DOHH2 (cell line): ENCODE measurements at regions not wholly inside any gene's neighbourhood (a gene's known extent, or its start where the extent isn't known, plus 50 kb on each side); places are given as distances from the start of the nearest gene placed in this dataset.

ENCODE experiments used
- H3F3A ChIP-seq: fragments of 200-600 bp; sonication (generic), shearing (Covaris generic); 2 replicates; pipeline ENCODE4 v1.6.0; 2016; ENCODE audit warnings: antibody characterized with exemption, mild to moderate bottlenecking; ENCODE audit not compliant: control insufficient read depth, insufficient read depth
- H3K27ac ChIP-seq: fragments of 200-600 bp; sonication (generic); 2 replicates; pipeline ENCODE4 v1.5.1; 2014; ENCODE audit warnings: low read depth, mild to moderate bottlenecking, low read length, moderate library complexity
- H3K27me3 ChIP-seq: fragments of 200-600 bp; sonication (generic); 2 replicates; pipeline ENCODE4 v1.6.1; 2014; ENCODE audit warnings: mild to moderate bottlenecking, low read length, mixed read lengths; ENCODE audit not compliant: control insufficient read depth
- H3K36me3 ChIP-seq: fragments of 200-600 bp; sonication (generic); 2 replicates; pipeline ENCODE4 v1.6.1; 2014; ENCODE audit warnings: mild to moderate bottlenecking, low read length, moderate library complexity, mixed read lengths; ENCODE audit not compliant: control insufficient read depth
- H3K4me1 ChIP-seq: fragments of 200-600 bp; sonication (generic); 2 replicates; pipeline ENCODE4 v1.6.1; 2014; ENCODE audit warnings: mild to moderate bottlenecking, low read length, mixed read lengths; ENCODE audit not compliant: control insufficient read depth
- H3K4me2 ChIP-seq: fragments of 200-600 bp; sonication (generic); 2 replicates; pipeline ENCODE4 v1.6.0; 2014; ENCODE audit warnings: mild to moderate bottlenecking, low read length, moderate library complexity
- H3K4me3 ChIP-seq: fragments of 200-600 bp; sonication (generic); 2 replicates; pipeline ENCODE4 v1.5.1; 2014; ENCODE audit warnings: mild to moderate bottlenecking, low read length, mixed read lengths
- H3K79me2 ChIP-seq: fragments of 200-600 bp; sonication (generic); 2 replicates; pipeline ENCODE4 v1.6.1; 2014; ENCODE audit warnings: mild to moderate bottlenecking, low read length, mixed read lengths; ENCODE audit not compliant: control insufficient read depth
- H3K9me2 ChIP-seq: fragments of 200-600 bp; sonication (generic); replicated peaks from 2 replicates; pipeline ENCODE4 v1.6.1; 2014; ENCODE audit warnings: mild to moderate bottlenecking, low read length, mixed read lengths; ENCODE audit not compliant: control insufficient read depth
- H3K9me3 ChIP-seq: fragments of 200-600 bp; sonication (generic); 2 replicates; pipeline ENCODE4 v1.6.1; 2014; ENCODE audit warnings: antibody characterized with exemption, low read length, mixed read lengths; ENCODE audit not compliant: control insufficient read depth, insufficient read depth
- H4K20me1 ChIP-seq: fragments of 200-600 bp; sonication (generic); 2 replicates; pipeline ENCODE4 v1.6.0; 2014; ENCODE audit warnings: low read depth, mild to moderate bottlenecking, antibody characterized with exemption, low read length, moderate library complexity; ENCODE audit not compliant: control insufficient read depth, insufficient read depth
- EZH2phosphoT487 ChIP-seq: fragments of 200-600 bp; sonication (generic); IDR thresholded peaks from 2 replicates; pipeline ENCODE4 v1.6.1; 2017; ENCODE audit warnings: borderline replicate concordance, mild to moderate bottlenecking, antibody characterized with exemption, low read length, moderate library complexity, mixed read lengths
- TF ChIP-seq, protein P1 (sequence below): fragments of 200-600 bp; sonication (generic); IDR thresholded peaks from one replicate; pipeline ENCODE4 v1.5.1; 2014; ENCODE audit warnings: antibody characterized with exemption, mild to moderate bottlenecking, low read depth, low read length; ENCODE audit not compliant: poor library complexity, severe bottlenecking

DNA sequence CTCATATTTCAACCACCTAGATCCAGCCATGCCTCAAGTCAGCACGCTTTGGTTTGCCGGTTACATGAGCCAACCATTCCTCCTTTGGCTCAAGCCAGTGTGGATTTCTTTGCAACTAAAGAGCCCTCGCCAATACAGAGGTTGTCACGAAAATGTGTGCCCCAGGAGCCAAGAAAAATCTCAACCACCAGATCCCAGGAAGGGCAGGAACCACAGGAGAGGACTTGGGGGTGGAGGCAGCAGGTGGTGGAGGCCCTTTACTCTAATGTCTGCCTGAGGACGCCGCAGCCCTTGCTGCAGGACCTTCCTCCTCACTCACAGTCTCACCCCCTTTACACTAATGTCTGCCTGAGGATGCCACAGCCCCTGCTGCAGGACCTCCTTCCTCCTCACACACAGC, 144.8 kb upstream of the PHACTR3 start:
- Histone ChIP-seq H3K9me3 (no peaks in the 10 kb centered on the region), H3K79me2 (no peaks in the 10 kb centered on the region), H3K27me3 (peaks cover 20% of the 10 kb centered on the region), H3F3A (no peaks in the 10 kb centered on the region), H3K4me1 (no peaks in the 10 kb centered on the region), H3K36me3 (no peaks in the 10 kb centered on the region), H3K27ac (no peak overlapping the region), H3K9me2 (no peaks in the 10 kb centered on the region), H3K4me3 (no peak overlapping the region), H3K4me2 (no peak overlapping the region), H4K20me1 (no peaks in the 10 kb centered on the region)
- TF ChIP-seq EZH2phosphoT487 = no peak
- TF ChIP-seq, protein P1, sequence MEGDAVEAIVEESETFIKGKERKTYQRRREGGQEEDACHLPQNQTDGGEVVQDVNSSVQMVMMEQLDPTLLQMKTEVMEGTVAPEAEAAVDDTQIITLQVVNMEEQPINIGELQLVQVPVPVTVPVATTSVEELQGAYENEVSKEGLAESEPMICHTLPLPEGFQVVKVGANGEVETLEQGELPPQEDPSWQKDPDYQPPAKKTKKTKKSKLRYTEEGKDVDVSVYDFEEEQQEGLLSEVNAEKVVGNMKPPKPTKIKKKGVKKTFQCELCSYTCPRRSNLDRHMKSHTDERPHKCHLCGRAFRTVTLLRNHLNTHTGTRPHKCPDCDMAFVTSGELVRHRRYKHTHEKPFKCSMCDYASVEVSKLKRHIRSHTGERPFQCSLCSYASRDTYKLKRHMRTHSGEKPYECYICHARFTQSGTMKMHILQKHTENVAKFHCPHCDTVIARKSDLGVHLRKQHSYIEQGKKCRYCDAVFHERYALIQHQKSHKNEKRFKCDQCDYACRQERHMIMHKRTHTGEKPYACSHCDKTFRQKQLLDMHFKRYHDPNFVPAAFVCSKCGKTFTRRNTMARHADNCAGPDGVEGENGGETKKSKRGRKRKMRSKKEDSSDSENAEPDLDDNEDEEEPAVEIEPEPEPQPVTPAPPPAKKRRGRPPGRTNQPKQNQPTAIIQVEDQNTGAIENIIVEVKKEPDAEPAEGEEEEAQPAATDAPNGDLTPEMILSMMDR = no peak

DNA sequence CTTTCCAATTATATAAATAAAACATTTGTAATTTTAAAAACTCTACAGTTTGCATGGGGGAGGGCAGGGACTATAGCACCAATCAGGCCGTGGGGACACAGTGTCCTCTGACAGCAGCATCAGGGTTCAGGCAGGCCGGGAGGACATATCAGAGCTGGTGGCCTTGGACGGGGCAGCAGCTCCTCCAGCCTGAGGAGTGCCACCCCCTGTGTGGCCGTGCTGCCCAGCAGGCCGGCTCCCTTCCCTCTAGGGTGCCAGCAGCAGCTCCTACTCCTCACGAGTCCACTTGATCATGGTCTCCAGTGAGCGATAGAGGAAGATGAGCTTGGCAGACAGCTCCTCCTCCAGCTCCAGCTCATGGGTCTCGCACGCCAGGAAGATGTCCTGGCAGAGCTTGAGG, 144.0 kb upstream of the PHACTR3 start:
- H3K9me2 ChIP-seq = no peaks in the 10 kb centered on the region
- no peak overlapping the region for H3K4me2 ChIP-seq
- H3K27ac ChIP-seq = no peak overlapping the region
- H3F3A ChIP-seq = no peaks in the 10 kb centered on the region
- peaks cover 18% of the 10 kb centered on the region for H3K27me3 ChIP-seq
- H3K4me1 ChIP-seq = no peaks in the 10 kb centered on the region
- no peaks in the 10 kb centered on the region for H3K36me3 ChIP-seq
- H4K20me1 ChIP-seq = no peaks in the 10 kb centered on the region
- no peaks in the 10 kb centered on the region for H3K79me2 ChIP-seq
- H3K4me3 ChIP-seq = no peak overlapping the region
- H3K9me3 ChIP-seq = no peaks in the 10 kb centered on the region
- no peak for TF ChIP-seq EZH2phosphoT487
- TF ChIP-seq, protein P1 = no peak

DNA sequence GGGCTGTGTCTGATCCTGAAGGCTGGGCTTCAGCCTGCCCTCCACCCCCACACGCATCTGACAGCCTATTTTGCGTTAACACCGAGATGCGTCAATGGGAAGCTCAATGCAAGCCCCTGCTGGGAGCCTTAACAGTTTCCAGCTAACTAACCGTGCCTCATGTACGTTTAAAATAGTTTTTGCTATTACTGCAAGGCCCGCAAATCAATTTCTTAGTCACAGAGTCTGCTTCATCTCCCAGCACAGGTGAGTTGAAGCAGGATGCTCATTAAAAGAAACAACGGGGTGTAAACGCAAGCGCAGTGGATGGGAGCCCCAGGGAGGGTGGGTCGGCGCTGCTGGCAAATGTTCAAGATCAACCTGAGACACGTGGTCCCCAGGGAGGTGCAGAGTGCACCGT, 142.8 kb upstream of the PHACTR3 start:
- no peak overlapping the region for H3K4me3 ChIP-seq
- H3K79me2 ChIP-seq = no peaks in the 10 kb centered on the region
- no peaks in the 10 kb centered on the region for H4K20me1 ChIP-seq
- no peak overlapping the region for H3K27ac ChIP-seq
- H3F3A ChIP-seq = no peaks in the 10 kb centered on the region
- no peaks in the 10 kb centered on the region for H3K9me3 ChIP-seq
- H3K4me2 ChIP-seq = no peak overlapping the region
- H3K9me2 ChIP-seq = no peaks in the 10 kb centered on the region
- no peaks in the 10 kb centered on the region for H3K4me1 ChIP-seq
- TF ChIP-seq, protein P1 = no peak
- no peak for TF ChIP-seq EZH2phosphoT487
- no peaks in the 10 kb centered on the region for H3K36me3 ChIP-seq
- H3K27me3 ChIP-seq = peaks cover 14% of the 10 kb centered on the region

DNA sequence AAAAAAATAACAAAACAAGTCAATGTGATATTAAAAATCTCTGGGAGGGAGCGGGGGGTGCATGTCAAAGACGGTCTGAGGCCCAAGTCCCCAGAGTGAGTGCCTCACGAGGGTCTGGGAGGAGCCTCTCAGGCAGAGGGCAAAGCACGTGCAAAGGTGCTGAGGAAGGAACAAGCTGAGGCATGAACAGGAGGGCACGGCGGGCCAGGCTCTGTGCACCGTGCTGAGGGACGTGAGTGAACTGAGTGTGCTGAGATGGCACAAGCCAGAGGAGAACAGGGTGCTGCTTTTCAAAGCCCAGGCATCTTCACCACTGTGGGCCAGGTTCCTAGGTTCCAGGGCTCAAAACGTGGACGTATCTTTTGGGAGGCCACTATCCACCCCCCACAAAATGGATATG, 142.1 kb upstream of the PHACTR3 start:
- no peak overlapping the region for H3K4me2 ChIP-seq
- no peaks in the 10 kb centered on the region for H3K9me2 ChIP-seq
- no peak for TF ChIP-seq EZH2phosphoT487
- TF ChIP-seq, protein P1 = no peak
- H3K79me2 ChIP-seq = no peaks in the 10 kb centered on the region
- H4K20me1 ChIP-seq = no peaks in the 10 kb centered on the region
- no peak overlapping the region for H3K27ac ChIP-seq
- H3K27me3 ChIP-seq = peaks cover 14% of the 10 kb centered on the region
- H3K36me3 ChIP-seq = no peaks in the 10 kb centered on the region
- H3K4me3 ChIP-seq = no peak overlapping the region
- H3K4me1 ChIP-seq = no peaks in the 10 kb centered on the region
- no peaks in the 10 kb centered on the region for H3F3A ChIP-seq
- H3K9me3 ChIP-seq = no peaks in the 10 kb centered on the region
